ENCODE measurements at regions not wholly inside any gene's neighbourhood (a gene's known extent, or its start where the extent isn't known, plus 50 kb on each side); places are given as distances from the start of the nearest gene placed in this dataset.

- no peak overlapping the region for H3K9ac ChIP-seq (ENCODE audit: low read depth, low read length, poor library complexity, severe bottlenecking)
- H2AFZ ChIP-seq (ENCODE audit: low read length), result no peak overlapping the region
- H3F3A ChIP-seq (ENCODE audit: low read depth), result no peaks in the 10 kb centered on the region
- no peaks in the 10 kb centered on the region for H3K9me3 ChIP-seq (ENCODE audit: insufficient read depth, low read depth, low read length)
- H3K4me2 ChIP-seq (ENCODE audit: low read depth, low read length, poor library complexity, severe bottlenecking), result no peak overlapping the region
- H3K27me3 ChIP-seq (ENCODE audit: insufficient read depth, low read length, poor library complexity, severe bottlenecking), result no peaks in the 10 kb centered on the region
- no peaks in the 10 kb centered on the region for H3K4me1 ChIP-seq (ENCODE audit: insufficient read depth, low read length, poor library complexity, severe bottlenecking)
- H4K20me1 ChIP-seq (ENCODE audit: insufficient read depth, low read length, poor library complexity, severe bottlenecking), result no peaks in the 10 kb centered on the region
- H3K36me3 ChIP-seq (ENCODE audit: insufficient read depth, low read length), result no peaks in the 10 kb centered on the region
- H3K4me3 ChIP-seq (ENCODE audit: low read length, poor library complexity, severe bottlenecking), result no peak overlapping the region
- H3K9me2 ChIP-seq (replicated peaks; ENCODE audit: low read depth, low read length), result no peaks in the 10 kb centered on the region
- H3K79me2 ChIP-seq (ENCODE audit: insufficient read depth, low read length), result no peaks in the 10 kb centered on the region
- no peak for TF ChIP-seq EZH2phosphoT487 (IDR thresholded peaks at IDR 0.05; ENCODE audit: borderline replicate concordance)
- TF ChIP-seq, protein P1, sequence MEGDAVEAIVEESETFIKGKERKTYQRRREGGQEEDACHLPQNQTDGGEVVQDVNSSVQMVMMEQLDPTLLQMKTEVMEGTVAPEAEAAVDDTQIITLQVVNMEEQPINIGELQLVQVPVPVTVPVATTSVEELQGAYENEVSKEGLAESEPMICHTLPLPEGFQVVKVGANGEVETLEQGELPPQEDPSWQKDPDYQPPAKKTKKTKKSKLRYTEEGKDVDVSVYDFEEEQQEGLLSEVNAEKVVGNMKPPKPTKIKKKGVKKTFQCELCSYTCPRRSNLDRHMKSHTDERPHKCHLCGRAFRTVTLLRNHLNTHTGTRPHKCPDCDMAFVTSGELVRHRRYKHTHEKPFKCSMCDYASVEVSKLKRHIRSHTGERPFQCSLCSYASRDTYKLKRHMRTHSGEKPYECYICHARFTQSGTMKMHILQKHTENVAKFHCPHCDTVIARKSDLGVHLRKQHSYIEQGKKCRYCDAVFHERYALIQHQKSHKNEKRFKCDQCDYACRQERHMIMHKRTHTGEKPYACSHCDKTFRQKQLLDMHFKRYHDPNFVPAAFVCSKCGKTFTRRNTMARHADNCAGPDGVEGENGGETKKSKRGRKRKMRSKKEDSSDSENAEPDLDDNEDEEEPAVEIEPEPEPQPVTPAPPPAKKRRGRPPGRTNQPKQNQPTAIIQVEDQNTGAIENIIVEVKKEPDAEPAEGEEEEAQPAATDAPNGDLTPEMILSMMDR (conservative IDR thresholded peaks at IDR 0.05; ENCODE audit: low read length), result no peak
These were observed 1210.5 kb upstream of the SORCS1 start for GRCh38 chr10:108374991-108375390.

GRCh38 chr10:108365541-108365940, 1201.0 kb upstream of the SORCS1 start:
- Histone ChIP-seq H3K4me1 (ENCODE audit: insufficient read depth, low read length, poor library complexity, severe bottlenecking) (no peaks in the 10 kb centered on the region), H3K27me3 (ENCODE audit: insufficient read depth, low read length, poor library complexity, severe bottlenecking) (no peaks in the 10 kb centered on the region), H2AFZ (ENCODE audit: low read length) (no peak overlapping the region), H3K4me2 (ENCODE audit: low read depth, low read length, poor library complexity, severe bottlenecking) (no peak overlapping the region), H3K9me3 (ENCODE audit: insufficient read depth, low read depth, low read length) (no peaks in the 10 kb centered on the region), H3K79me2 (ENCODE audit: insufficient read depth, low read length) (no peaks in the 10 kb centered on the region), H3K36me3 (ENCODE audit: insufficient read depth, low read length) (no peaks in the 10 kb centered on the region), H3K9ac (ENCODE audit: low read depth, low read length, poor library complexity, severe bottlenecking) (no peak overlapping the region), H3K4me3 (ENCODE audit: low read length, poor library complexity, severe bottlenecking) (no peak overlapping the region), H3F3A (ENCODE audit: low read depth) (no peaks in the 10 kb centered on the region), H4K20me1 (ENCODE audit: insufficient read depth, low read length, poor library complexity, severe bottlenecking) (no peaks in the 10 kb centered on the region), H3K9me2 (replicated peaks; ENCODE audit: low read depth, low read length) (no peaks in the 10 kb centered on the region)
- TF ChIP-seq, protein P1 (conservative IDR thresholded peaks at IDR 0.05; ENCODE audit: low read length), result no peak
- TF ChIP-seq EZH2phosphoT487 (IDR thresholded peaks at IDR 0.05; ENCODE audit: borderline replicate concordance), result no peak

- H3K9me3 ChIP-seq (ENCODE audit: insufficient read depth, low read depth, low read length), result no peaks in the 10 kb centered on the region
- H3K4me3 ChIP-seq (ENCODE audit: low read length, poor library complexity, severe bottlenecking), result no peak overlapping the region
- no peaks in the 10 kb centered on the region for H3K79me2 ChIP-seq (ENCODE audit: insufficient read depth, low read length)
- H4K20me1 ChIP-seq (ENCODE audit: insufficient read depth, low read length, poor library complexity, severe bottlenecking), result no peaks in the 10 kb centered on the region
- H3K9ac ChIP-seq (ENCODE audit: low read depth, low read length, poor library complexity, severe bottlenecking), result no peak overlapping the region
- no peaks in the 10 kb centered on the region for H3K36me3 ChIP-seq (ENCODE audit: insufficient read depth, low read length)
- no peaks in the 10 kb centered on the region for H3F3A ChIP-seq (ENCODE audit: low read depth)
- H3K4me2 ChIP-seq (ENCODE audit: low read depth, low read length, poor library complexity, severe bottlenecking), result no peak overlapping the region
- H3K4me1 ChIP-seq (ENCODE audit: insufficient read depth, low read length, poor library complexity, severe bottlenecking), result no peaks in the 10 kb centered on the region
- TF ChIP-seq, protein P1 (conservative IDR thresholded peaks at IDR 0.05; ENCODE audit: low read length), result no peak
- no peak for TF ChIP-seq EZH2phosphoT487 (IDR thresholded peaks at IDR 0.05; ENCODE audit: borderline replicate concordance)
- no peaks in the 10 kb centered on the region for H3K27me3 ChIP-seq (ENCODE audit: insufficient read depth, low read length, poor library complexity, severe bottlenecking)
- no peaks in the 10 kb centered on the region for H3K9me2 ChIP-seq (replicated peaks; ENCODE audit: low read depth, low read length)
- H2AFZ ChIP-seq (ENCODE audit: low read length), result no peak overlapping the region
These were observed 1199.1 kb upstream of the SORCS1 start for GRCh38 chr10:108363576-108363975.

Data from Loucy (cell line).